SIG-M5 (cell line): ENCODE measurements at regions not wholly inside any gene's neighbourhood (a gene's known extent, or its start where the extent isn't known, plus 50 kb on each side); places are given as distances from the start of the nearest gene placed in this dataset.
"Not testable (repeated sequence)": the region's sequence is repeated elsewhere in the genome, so short reads cannot be mapped to it uniquely, and the experiment has no call there.

ENCODE experiments used
- DNase-seq: peaks from one replicate; lab custom pipeline; 2025; lab: John Stamatoyannopoulos, UW

GRCh38 chr4:26241179-26241578 is 79.6 kb upstream of the RBPJ start:
- DNase-seq, result no peak

GRCh38 chr4:26242451-26242850 is 78.4 kb upstream of the RBPJ start:
- no peak for DNase-seq

- DNase-seq, result not testable (repeated sequence)
Observed at GRCh38 chr4:26244138-26244537, 76.7 kb upstream of the RBPJ start.

- no peak for DNase-seq
Observed at GRCh38 chr4:26248647-26249046, 72.2 kb upstream of the RBPJ start.

GRCh38 chr4:26252349-26253025 is 68.3 kb upstream of the RBPJ start:
- DNase-seq, result no peak

GRCh38 chr4:26253968-26254367 is 66.8 kb upstream of the RBPJ start:
- no peak for DNase-seq

- DNase-seq, result no peak
Observed at GRCh38 chr4:26255989-26256388, 64.8 kb upstream of the RBPJ start.

GRCh38 chr4:26257444-26257843 is 63.4 kb upstream of the RBPJ start:
- not testable (repeated sequence) for DNase-seq

GRCh38 chr4:26257850-26258249 is 63.0 kb upstream of the RBPJ start:
- DNase-seq, result no peak

GRCh38 chr4:26260571-26260970 is 60.2 kb upstream of the RBPJ start:
- no peak for DNase-seq

- DNase-seq, result no peak
Observed at GRCh38 chr4:26261405-26261804, 59.4 kb upstream of the RBPJ start.

- DNase-seq, result no peak
Observed at GRCh38 chr4:26263165-26263564, 57.6 kb upstream of the RBPJ start.

GRCh38 chr4:26264109-26264508 is 56.7 kb upstream of the RBPJ start:
- DNase-seq, result no peak

- no peak for DNase-seq
Observed at GRCh38 chr4:26267087-26267486, 53.7 kb upstream of the RBPJ start.

GRCh38 chr4:26268246-26268645 is 52.6 kb upstream of the RBPJ start:
- no peak for DNase-seq

GRCh38 chr4:26269038-26269437 is 51.8 kb upstream of the RBPJ start:
- no peak for DNase-seq
